Hepatocyte (in vitro differentiated cells): ENCODE measurements at regions not wholly inside any gene's neighbourhood (a gene's known extent, or its start where the extent isn't known, plus 50 kb on each side); places are given as distances from the start of the nearest gene placed in this dataset.
A peak's percentile ranks its signal among the peaks of the same experiment; 100 is the strongest.

Source experiments
- DNase-seq: peaks from one replicate; pipeline ENCODE4 v3.0.0-alpha.2; 2016; ENCODE audit warnings: low spot score
- H2AFZ ChIP-seq: fragments of 200-600 bp; sonication (generic); 2 replicates; pipeline ENCODE4 v1.6.0; 2016; ENCODE audit warnings: antibody characterized with exemption, mild to moderate bottlenecking
- H3K27ac ChIP-seq: fragments of 200-600 bp; sonication (generic); 2 replicates; pipeline ENCODE4 v1.5.1; 2016; ENCODE audit warnings: mild to moderate bottlenecking
- H3K27me3 ChIP-seq: fragments of 200-600 bp; sonication (generic); 2 replicates; pipeline ENCODE4 v1.6.1; 2016
- H3K36me3 ChIP-seq: fragments of 200-600 bp; sonication (generic); replicated peaks from 2 replicates; pipeline ENCODE4 v1.5.1; 2016; ENCODE audit warnings: low read depth; ENCODE audit not compliant: insufficient read depth
- H3K4me1 ChIP-seq: fragments of 200-600 bp; sonication (generic); 2 replicates; pipeline ENCODE4 v1.5.1; 2016; ENCODE audit warnings: mild to moderate bottlenecking, moderate library complexity; ENCODE audit not compliant: insufficient read depth
- H3K4me2 ChIP-seq: fragments of 200-600 bp; sonication (generic); 2 replicates; pipeline ENCODE4 v1.6.0; 2016
- H3K4me3 ChIP-seq: fragments of 200-600 bp; sonication (generic); 2 replicates; pipeline ENCODE4 v1.5.1; 2016; ENCODE audit warnings: mild to moderate bottlenecking
- H3K79me2 ChIP-seq: fragments of 200-600 bp; sonication (generic); 2 replicates; pipeline ENCODE4 v1.6.0; 2017; ENCODE audit warnings: mild to moderate bottlenecking
- H3K9me2 ChIP-seq: fragments of 200-600 bp; sonication (generic); replicated peaks from 2 replicates; pipeline ENCODE4 v1.6.0; 2017; ENCODE audit warnings: mild to moderate bottlenecking; ENCODE audit not compliant: insufficient read depth
- H3K9me3 ChIP-seq: fragments of 200-600 bp; sonication (generic); 2 replicates; pipeline ENCODE4 v1.5.1; 2016; ENCODE audit warnings: low read depth, mild to moderate bottlenecking
- H4K20me1 ChIP-seq: fragments of 200-600 bp; sonication (generic); 2 replicates; pipeline ENCODE4 v1.6.0; 2016; ENCODE audit warnings: mild to moderate bottlenecking; ENCODE audit not compliant: insufficient read depth, poor library complexity, severe bottlenecking
- CTCF ChIP-seq: fragments of 200-600 bp; sonication (generic); IDR thresholded peaks from 2 replicates; pipeline ENCODE4 v1.5.1; 2016; ENCODE audit warnings: antibody characterized with exemption, mild to moderate bottlenecking; ENCODE audit not compliant: poor library complexity
- EZH2 ChIP-seq: fragments of 200-600 bp; sonication (generic); IDR thresholded peaks from 2 replicates; pipeline ENCODE4 v1.6.1; 2016; ENCODE audit warnings: antibody characterized with exemption, mild to moderate bottlenecking, borderline replicate concordance
- EZH2phosphoT487 ChIP-seq: fragments of 200-600 bp; sonication (generic); IDR thresholded peaks from one replicate; pipeline ENCODE4 v1.6.1; 2018; ENCODE audit warnings: antibody characterized with exemption, mild to moderate bottlenecking, low read depth, moderate library complexity; ENCODE audit not compliant: unreplicated experiment, severe bottlenecking
- WGBS: methylation state at CpG from one replicate; pipeline ENCODE4 v1.1.6; 2016; ENCODE audit warnings: low lambda C conversion rate; ENCODE audit errors: missing lambda C conversion rate; 5-methylcytosine and 5-hydroxymethylcytosine counted together

DNA sequence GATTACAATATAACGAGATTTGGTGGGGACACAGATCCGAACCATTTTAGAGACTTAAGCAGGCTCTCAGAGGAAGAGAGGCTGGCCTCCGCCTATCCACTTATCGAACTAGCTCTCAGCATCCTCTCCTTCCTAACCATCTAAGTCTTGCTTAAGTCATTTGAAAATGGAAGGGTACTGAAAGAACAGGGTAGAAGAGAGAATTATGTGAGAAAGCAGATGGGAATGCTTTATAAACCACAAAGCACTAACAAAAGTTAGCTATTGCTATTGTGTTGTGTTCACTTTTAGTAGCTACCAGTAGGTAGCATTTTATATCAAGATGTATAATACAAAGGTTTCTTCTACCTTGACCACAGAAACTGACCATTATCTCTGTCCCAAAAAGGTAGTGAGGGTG is 153.4 kb upstream of the CADM1 start:
- H2AFZ ChIP-seq, result no peak overlapping the region
- TF ChIP-seq CTCF (no peak), EZH2 (no peak), EZH2phosphoT487 (no peak)
- no peaks in the 10 kb centered on the region for H3K9me2 ChIP-seq
- no peaks in the 10 kb centered on the region for H3K79me2 ChIP-seq
- no peak overlapping the region for H3K4me3 ChIP-seq
- DNase-seq, result no peak
- H3K9me3 ChIP-seq, result no peaks in the 10 kb centered on the region
- peaks cover 23% of the 10 kb centered on the region for H3K4me1 ChIP-seq
- H4K20me1 ChIP-seq, result no peaks in the 10 kb centered on the region
- no peak overlapping the region for H3K27ac ChIP-seq
- H3K36me3 ChIP-seq, result no peaks in the 10 kb centered on the region
- 95% methylated on average over 4 of the region's 4 CpGs for WGBS
- H3K27me3 ChIP-seq, result peaks cover 41% of the 10 kb centered on the region
- H3K4me2 ChIP-seq, result no peak overlapping the region

DNA sequence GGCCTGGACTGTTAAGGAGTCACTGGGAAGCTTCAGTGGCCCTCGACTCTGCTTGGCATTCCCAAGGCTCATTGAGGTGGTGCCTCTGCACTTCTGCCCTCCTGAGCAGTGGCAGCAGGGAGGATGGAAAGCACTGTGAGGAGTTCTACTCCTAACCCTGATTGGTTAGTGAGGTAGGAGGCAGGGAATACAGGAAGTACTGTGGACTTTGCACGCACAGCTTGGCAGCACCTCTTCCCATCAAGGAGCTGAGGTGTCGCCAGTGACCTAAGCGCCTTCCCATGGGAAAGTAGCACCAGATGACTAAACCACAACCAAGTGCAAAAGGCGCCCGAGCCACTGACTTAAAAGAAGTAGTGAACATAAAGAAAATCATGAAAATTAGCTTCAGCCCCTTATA is 152.5 kb upstream of the CADM1 start:
- no peak overlapping the region for H2AFZ ChIP-seq
- H3K9me2 ChIP-seq, result no peaks in the 10 kb centered on the region
- no peaks in the 10 kb centered on the region for H3K9me3 ChIP-seq
- H3K4me2 ChIP-seq, result no peak overlapping the region
- H3K27me3 ChIP-seq, result peaks cover 42% of the 10 kb centered on the region
- TF ChIP-seq EZH2phosphoT487 (no peak), EZH2 (no peak), CTCF (no peak)
- peak; percentile 27 for DNase-seq
- WGBS, result 83% methylated on average over 6 of the region's 6 CpGs
- no peaks in the 10 kb centered on the region for H3K79me2 ChIP-seq
- no peaks in the 10 kb centered on the region for H4K20me1 ChIP-seq
- H3K4me1 ChIP-seq, result peaks cover 23% of the 10 kb centered on the region
- no peak overlapping the region for H3K27ac ChIP-seq
- H3K4me3 ChIP-seq, result no peak overlapping the region
- no peaks in the 10 kb centered on the region for H3K36me3 ChIP-seq

DNA sequence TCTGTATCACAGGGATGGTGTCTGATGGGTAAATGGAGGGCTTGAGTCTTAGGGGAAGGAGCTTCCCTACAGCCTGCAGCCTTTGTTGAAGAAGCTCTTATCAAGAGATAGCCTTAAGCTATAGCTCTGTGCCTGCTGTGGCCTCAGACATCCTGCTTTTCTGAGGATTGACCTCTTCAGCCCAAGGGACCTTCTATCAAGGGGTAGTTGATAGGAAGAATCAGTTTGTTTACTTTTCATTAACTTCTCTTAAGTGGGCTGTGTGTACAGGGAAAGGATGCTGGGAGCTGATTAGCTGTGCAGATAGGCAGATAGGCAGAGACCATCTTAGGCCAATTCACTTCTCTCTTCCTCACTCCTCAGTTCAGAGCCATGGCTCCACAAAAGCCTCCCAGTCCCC is 151.8 kb upstream of the CADM1 start:
- TF ChIP-seq EZH2 (no peak), CTCF (no peak), EZH2phosphoT487 (no peak)

DNA sequence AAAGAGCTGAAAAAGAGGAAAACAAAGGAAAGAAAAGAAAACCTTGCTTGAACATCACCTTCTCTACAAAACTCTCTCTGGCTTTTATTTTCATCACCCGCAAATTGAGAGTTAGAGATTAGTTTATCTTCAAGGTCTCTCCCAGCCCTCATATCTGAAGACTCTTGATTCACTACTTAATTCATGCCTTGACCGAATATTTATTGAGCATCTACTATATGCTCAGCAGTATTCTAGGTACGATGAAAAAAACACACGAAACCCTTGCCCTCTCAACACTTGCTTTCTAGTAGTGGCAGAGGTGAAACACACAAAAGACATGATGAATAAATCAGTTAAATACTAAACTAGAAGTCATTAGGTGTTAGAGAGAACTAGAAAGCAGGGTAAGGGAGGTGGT is 150.6 kb upstream of the CADM1 start:
- Histone ChIP-seq H3K27ac (no peak overlapping the region), H3K9me3 (no peaks in the 10 kb centered on the region), H3K9me2 (no peaks in the 10 kb centered on the region), H4K20me1 (no peaks in the 10 kb centered on the region), H2AFZ (no peak overlapping the region), H3K27me3 (peaks cover 31% of the 10 kb centered on the region), H3K79me2 (no peaks in the 10 kb centered on the region), H3K4me1 (peaks cover 16% of the 10 kb centered on the region), H3K4me2 (no peak overlapping the region), H3K36me3 (no peaks in the 10 kb centered on the region), H3K4me3 (no peak overlapping the region)
- 93% methylated on average over 4 of the region's 4 CpGs for WGBS
- no peak for DNase-seq
- TF ChIP-seq CTCF, result no peak
- TF ChIP-seq EZH2phosphoT487, result no peak
- no peak for TF ChIP-seq EZH2

More for the DNA sequence above, 151.8 kb upstream of the CADM1 start:
- H3K36me3 ChIP-seq, result no peaks in the 10 kb centered on the region
- H3K4me3 ChIP-seq, result no peak overlapping the region
- H3K4me2 ChIP-seq, result no peak overlapping the region
- H3K27ac ChIP-seq, result no peak overlapping the region
- no peaks in the 10 kb centered on the region for H4K20me1 ChIP-seq
- no peak overlapping the region for H2AFZ ChIP-seq
- H3K4me1 ChIP-seq, result peaks cover 23% of the 10 kb centered on the region
- no peak for DNase-seq
- H3K27me3 ChIP-seq, result peaks cover 44% of the 10 kb centered on the region
- no peaks in the 10 kb centered on the region for H3K9me2 ChIP-seq
- no peaks in the 10 kb centered on the region for H3K79me2 ChIP-seq
- no peaks in the 10 kb centered on the region for H3K9me3 ChIP-seq
